ENCODE measurements at regions not wholly inside any gene's neighbourhood (a gene's known extent, or its start where the extent isn't known, plus 50 kb on each side); places are given as distances from the start of the nearest gene placed in this dataset.

- no peak overlapping the region for H3K14ac ChIP-seq (ENCODE audit: low read length in 2 of 2)
- H2BK15ac ChIP-seq (ENCODE audit: low read depth, poor library complexity, severe bottlenecking) = no peak overlapping the region
- no peak overlapping the region for H2BK12ac ChIP-seq (ENCODE audit: low read length in 2 of 2)
- H3K27ac ChIP-seq (ENCODE audit: low read length, poor library complexity, severe bottlenecking) = no peak overlapping the region
- H3K27me3 ChIP-seq (ENCODE audit: control insufficient read depth in 1 of 2, insufficient read depth in 1 of 2, low read length in 2 of 2) = no peaks in the 10 kb centered on the region
- no peaks in the 10 kb centered on the region for H3K36me3 ChIP-seq (ENCODE audit: control insufficient read depth in 1 of 2, insufficient read depth in 2 of 2, low read depth in 1 of 2, low read length in 2 of 2)
- WGBS = 49% methylated on average over 9 of the region's 9 CpGs
- no peaks in the 10 kb centered on the region for H3K9me3 ChIP-seq (ENCODE audit: control insufficient read depth, low read length)
- H3K23ac ChIP-seq (ENCODE audit: low read length in 2 of 2) = no peak overlapping the region
- no peak overlapping the region for H2BK120ac ChIP-seq (ENCODE audit: low read depth, low read length)
- peaks cover 2% of the 10 kb centered on the region for H3K4me1 ChIP-seq (ENCODE audit: control insufficient read depth, insufficient read depth, low read depth, low read length)
- peak overlapping the region; percentile 85 for H4K91ac ChIP-seq (ENCODE audit: low read length)
- H2AK5ac ChIP-seq (ENCODE audit: low read length, severe bottlenecking) = no peak overlapping the region
- H3K4me2 ChIP-seq (ENCODE audit: low read length, poor library complexity, severe bottlenecking) = no peak overlapping the region
- peak; percentile 60 for DNase-seq
- H3K4ac ChIP-seq (ENCODE audit: low read depth in 1 of 2, low read length in 2 of 2) = peak overlapping the region in 1 of 2 experiments; percentile 82
- H3K9ac ChIP-seq (ENCODE audit: low read length) = peak overlapping the region; percentile 82
- no peaks in the 10 kb centered on the region for H3K79me1 ChIP-seq (replicated peaks; ENCODE audit: low read length, poor library complexity, severe bottlenecking)
- H2BK5ac ChIP-seq (ENCODE audit: low read depth, low read length, poor library complexity, severe bottlenecking) = no peak overlapping the region
- H2AFZ ChIP-seq (ENCODE audit: low read depth, low read length) = no peak overlapping the region
- no peak overlapping the region for H3K4me3 ChIP-seq (ENCODE audit: insufficient read depth in 1 of 2, low read depth in 1 of 2, low read length in 2 of 2)
- peak overlapping the region; percentile 87 for H4K8ac ChIP-seq (ENCODE audit: low read length)
- H3K18ac ChIP-seq (ENCODE audit: low read depth in 1 of 2, low read length in 2 of 2) = peak overlapping the region in 1 of 2 experiments; percentile 91
Measured at GRCh38 chr6:109239651-109240321, 142.5 kb downstream of the CD164 start.

- no peak overlapping the region for H3K4me3 ChIP-seq (ENCODE audit: insufficient read depth in 1 of 2, low read depth in 1 of 2, low read length in 2 of 2)
- no peak overlapping the region for H2BK15ac ChIP-seq (ENCODE audit: low read depth, poor library complexity, severe bottlenecking)
- peak; percentile 19 for DNase-seq
- peak overlapping the region; percentile 91 for H2BK120ac ChIP-seq (ENCODE audit: low read depth, low read length)
- peaks cover 2% of the 10 kb centered on the region for H3K4me1 ChIP-seq (ENCODE audit: control insufficient read depth, insufficient read depth, low read depth, low read length)
- H3K9me3 ChIP-seq (ENCODE audit: control insufficient read depth, low read length) = no peaks in the 10 kb centered on the region
- H2BK5ac ChIP-seq (ENCODE audit: low read depth, low read length, poor library complexity, severe bottlenecking) = no peak overlapping the region
- H2AFZ ChIP-seq (ENCODE audit: low read depth, low read length) = no peak overlapping the region
- 100% methylated on average over 2 of the region's 2 CpGs for WGBS
- H2AK5ac ChIP-seq (ENCODE audit: low read length, severe bottlenecking) = no peak overlapping the region
- peak overlapping the region in 1 of 2 experiments; percentile 4 for H3K18ac ChIP-seq (ENCODE audit: low read depth in 1 of 2, low read length in 2 of 2)
- H3K4me2 ChIP-seq (ENCODE audit: low read length, poor library complexity, severe bottlenecking) = no peak overlapping the region
- no peaks in the 10 kb centered on the region for H3K27me3 ChIP-seq (ENCODE audit: control insufficient read depth in 1 of 2, insufficient read depth in 1 of 2, low read length in 2 of 2)
- peak overlapping the region; percentile 63 for H4K8ac ChIP-seq (ENCODE audit: low read length)
- H3K9ac ChIP-seq (ENCODE audit: low read length) = peak overlapping the region; percentile 82
- no peak overlapping the region for H3K23ac ChIP-seq (ENCODE audit: low read length in 2 of 2)
- no peaks in the 10 kb centered on the region for H3K79me1 ChIP-seq (replicated peaks; ENCODE audit: low read length, poor library complexity, severe bottlenecking)
- no peaks in the 10 kb centered on the region for H3K36me3 ChIP-seq (ENCODE audit: control insufficient read depth in 1 of 2, insufficient read depth in 2 of 2, low read depth in 1 of 2, low read length in 2 of 2)
- no peak overlapping the region for H3K27ac ChIP-seq (ENCODE audit: low read length, poor library complexity, severe bottlenecking)
- H4K91ac ChIP-seq (ENCODE audit: low read length) = no peak overlapping the region
- peak overlapping the region; percentile 45 to 69 for H2BK12ac ChIP-seq (ENCODE audit: low read length in 2 of 2)
- no peak overlapping the region for H3K14ac ChIP-seq (ENCODE audit: low read length in 2 of 2)
- H3K4ac ChIP-seq (ENCODE audit: low read depth in 1 of 2, low read length in 2 of 2) = no peak overlapping the region
Measured at GRCh38 chr6:109239160-109239559, 143.1 kb downstream of the CD164 start.

- peak; percentile 23 for DNase-seq
- no peak overlapping the region for H2BK5ac ChIP-seq (ENCODE audit: low read depth, low read length, poor library complexity, severe bottlenecking)
- H2AK5ac ChIP-seq (ENCODE audit: low read length, severe bottlenecking) = no peak overlapping the region
- H4K8ac ChIP-seq (ENCODE audit: low read length) = no peak overlapping the region
- no peak overlapping the region for H2BK120ac ChIP-seq (ENCODE audit: low read depth, low read length)
- H3K79me1 ChIP-seq (replicated peaks; ENCODE audit: low read length, poor library complexity, severe bottlenecking) = no peaks in the 10 kb centered on the region
- no peak overlapping the region for H3K27ac ChIP-seq (ENCODE audit: low read length, poor library complexity, severe bottlenecking)
- no peak overlapping the region for H3K14ac ChIP-seq (ENCODE audit: low read length in 2 of 2)
- WGBS = 97% methylated on average over 3 of the region's 3 CpGs
- peak overlapping the region in 1 of 2 experiments; percentile 34 for H2BK12ac ChIP-seq (ENCODE audit: low read length in 2 of 2)
- H3K9me3 ChIP-seq (ENCODE audit: control insufficient read depth, low read length) = no peaks in the 10 kb centered on the region
- H3K18ac ChIP-seq (ENCODE audit: low read depth in 1 of 2, low read length in 2 of 2) = peak overlapping the region in 1 of 2 experiments; percentile 40
- no peak overlapping the region for H4K91ac ChIP-seq (ENCODE audit: low read length)
- H3K27me3 ChIP-seq (ENCODE audit: control insufficient read depth in 1 of 2, insufficient read depth in 1 of 2, low read length in 2 of 2) = no peaks in the 10 kb centered on the region
- peak overlapping the region; percentile 82 for H3K9ac ChIP-seq (ENCODE audit: low read length)
- H3K23ac ChIP-seq (ENCODE audit: low read length in 2 of 2) = no peak overlapping the region
- no peak overlapping the region for H2AFZ ChIP-seq (ENCODE audit: low read depth, low read length)
- no peaks in the 10 kb centered on the region for H3K36me3 ChIP-seq (ENCODE audit: control insufficient read depth in 1 of 2, insufficient read depth in 2 of 2, low read depth in 1 of 2, low read length in 2 of 2)
- peaks cover 2% of the 10 kb centered on the region for H3K4me1 ChIP-seq (ENCODE audit: control insufficient read depth, insufficient read depth, low read depth, low read length)
- H2BK15ac ChIP-seq (ENCODE audit: low read depth, poor library complexity, severe bottlenecking) = no peak overlapping the region
- no peak overlapping the region for H3K4me3 ChIP-seq (ENCODE audit: insufficient read depth in 1 of 2, low read depth in 1 of 2, low read length in 2 of 2)
- H3K4ac ChIP-seq (ENCODE audit: low read depth in 1 of 2, low read length in 2 of 2) = peak overlapping the region in 1 of 2 experiments; percentile 47
- no peak overlapping the region for H3K4me2 ChIP-seq (ENCODE audit: low read length, poor library complexity, severe bottlenecking)
Measured at GRCh38 chr6:109238396-109238795, 143.1 kb downstream of the CEP57L1 start.

GRCh38 chr6:109237986-109238329 is 142.7 kb downstream of the CEP57L1 start:
- Histone ChIP-seq H2BK12ac (ENCODE audit: low read length in 2 of 2) (peak overlapping the region; percentile 17 to 51), H3K4me1 (ENCODE audit: control insufficient read depth, insufficient read depth, low read depth, low read length) (peaks cover 2% of the 10 kb centered on the region), H3K27ac (ENCODE audit: low read length, poor library complexity, severe bottlenecking) (no peak overlapping the region), H2BK5ac (ENCODE audit: low read depth, low read length, poor library complexity, severe bottlenecking) (no peak overlapping the region), H3K23ac (ENCODE audit: low read length in 2 of 2) (no peak overlapping the region), H3K4ac (ENCODE audit: low read depth in 1 of 2, low read length in 2 of 2) (peak overlapping the region; percentile 29 to 48), H2BK15ac (ENCODE audit: low read depth, poor library complexity, severe bottlenecking) (peak overlapping the region; percentile 56), H3K4me3 (ENCODE audit: insufficient read depth in 1 of 2, low read depth in 1 of 2, low read length in 2 of 2) (no peak overlapping the region), H2AK5ac (ENCODE audit: low read length, severe bottlenecking) (no peak overlapping the region), H3K27me3 (ENCODE audit: control insufficient read depth in 1 of 2, insufficient read depth in 1 of 2, low read length in 2 of 2) (no peaks in the 10 kb centered on the region), H4K8ac (ENCODE audit: low read length) (peak overlapping the region; percentile 69), H3K18ac (ENCODE audit: low read depth in 1 of 2, low read length in 2 of 2) (peak overlapping the region in 1 of 2 experiments; percentile 71), H3K9ac (ENCODE audit: low read length) (peak overlapping the region; percentile 5), H3K9me3 (ENCODE audit: control insufficient read depth, low read length) (no peaks in the 10 kb centered on the region), H4K91ac (ENCODE audit: low read length) (peak overlapping the region; percentile 85), H3K79me1 (replicated peaks; ENCODE audit: low read length, poor library complexity, severe bottlenecking) (no peaks in the 10 kb centered on the region), H3K36me3 (ENCODE audit: control insufficient read depth in 1 of 2, insufficient read depth in 2 of 2, low read depth in 1 of 2, low read length in 2 of 2) (no peaks in the 10 kb centered on the region), H2AFZ (ENCODE audit: low read depth, low read length) (no peak overlapping the region), H2BK120ac (ENCODE audit: low read depth, low read length) (peak overlapping the region; percentile 74), H3K4me2 (ENCODE audit: low read length, poor library complexity, severe bottlenecking) (no peak overlapping the region), H3K14ac (ENCODE audit: low read length in 2 of 2) (peak overlapping the region in 1 of 2 experiments; percentile 30)
- DNase-seq = no peak
- 97% methylated on average over 9 of the region's 11 CpGs for WGBS
